Uterus (tissue), 2 donors: ENCODE measurements at regions not wholly inside any gene's neighbourhood (a gene's known extent, or its start where the extent isn't known, plus 50 kb on each side); places are given as distances from the start of the nearest gene placed in this dataset.

Experiments used
- POLR2A ChIP-seq, 2 donors: fragments of 450-650 bp; IDR thresholded peaks; one replicate each; pipeline ENCODE4 v1.6.1; 2016; ENCODE audit warnings: antibody characterized with exemption in 2 of 2, mild to moderate bottlenecking in 1 of 2, moderate library complexity in 1 of 2
- TF ChIP-seq, protein P1 (sequence below), 4 experiments: fragments of 200-600 bp in 2 of 4; fragments of 450-650 bp in 2 of 4; sonication (generic) in 2 of 4; IDR thresholded peaks; one replicate each; pipeline ENCODE4 v1.5.1; 2016 to 2019; ENCODE audit warnings: antibody characterized with exemption in 4 of 4, mild to moderate bottlenecking in 2 of 4, moderate library complexity in 1 of 4

DNA sequence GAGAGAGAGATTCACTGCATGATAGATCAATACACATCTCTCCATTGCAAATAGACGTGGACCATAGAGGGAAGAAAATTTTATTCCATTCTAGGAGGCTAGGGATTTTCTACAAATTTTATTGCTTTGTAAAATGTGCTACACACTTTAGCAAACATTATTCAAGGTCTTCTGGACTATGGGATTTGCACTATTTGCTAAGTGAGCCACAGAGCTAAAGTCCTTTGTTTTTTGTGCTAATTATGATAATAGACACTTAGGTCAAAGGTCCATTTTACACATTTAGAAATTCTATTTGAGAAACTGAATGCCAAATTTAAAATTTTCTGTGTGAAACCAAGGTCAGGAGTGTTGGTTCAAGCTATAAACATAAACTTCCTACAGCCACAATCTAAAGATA is 672.3 kb downstream of the LRRC70 start:
- no peak for TF ChIP-seq POLR2A (IDR thresholded peaks at IDR 0.05)
- TF ChIP-seq, protein P1, sequence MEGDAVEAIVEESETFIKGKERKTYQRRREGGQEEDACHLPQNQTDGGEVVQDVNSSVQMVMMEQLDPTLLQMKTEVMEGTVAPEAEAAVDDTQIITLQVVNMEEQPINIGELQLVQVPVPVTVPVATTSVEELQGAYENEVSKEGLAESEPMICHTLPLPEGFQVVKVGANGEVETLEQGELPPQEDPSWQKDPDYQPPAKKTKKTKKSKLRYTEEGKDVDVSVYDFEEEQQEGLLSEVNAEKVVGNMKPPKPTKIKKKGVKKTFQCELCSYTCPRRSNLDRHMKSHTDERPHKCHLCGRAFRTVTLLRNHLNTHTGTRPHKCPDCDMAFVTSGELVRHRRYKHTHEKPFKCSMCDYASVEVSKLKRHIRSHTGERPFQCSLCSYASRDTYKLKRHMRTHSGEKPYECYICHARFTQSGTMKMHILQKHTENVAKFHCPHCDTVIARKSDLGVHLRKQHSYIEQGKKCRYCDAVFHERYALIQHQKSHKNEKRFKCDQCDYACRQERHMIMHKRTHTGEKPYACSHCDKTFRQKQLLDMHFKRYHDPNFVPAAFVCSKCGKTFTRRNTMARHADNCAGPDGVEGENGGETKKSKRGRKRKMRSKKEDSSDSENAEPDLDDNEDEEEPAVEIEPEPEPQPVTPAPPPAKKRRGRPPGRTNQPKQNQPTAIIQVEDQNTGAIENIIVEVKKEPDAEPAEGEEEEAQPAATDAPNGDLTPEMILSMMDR (IDR thresholded peaks at IDR 0.05), result no peak
